ENCODE measurements at regions not wholly inside any gene's neighbourhood (a gene's known extent, or its start where the extent isn't known, plus 50 kb on each side); places are given as distances from the start of the nearest gene placed in this dataset.

- ATAC-seq (no peak), DNase-seq (no peak)
- Histone ChIP-seq H3K27me3 (no peaks in the 10 kb centered on the region), H3K4me1 (no peaks in the 10 kb centered on the region), H3K36me3 (no peaks in the 10 kb centered on the region), H3K4me3 (no peak overlapping the region), H3K9me3 (no peaks in the 10 kb centered on the region), H3K27ac (no peak overlapping the region)
- TF ChIP-seq CTCF (IDR thresholded peaks at IDR 0.05 in 4 of 5, conservative IDR thresholded peaks at IDR 0.05 in 1 of 5), result no peak
- TF ChIP-seq POLR2A (IDR thresholded peaks at IDR 0.05), result no peak
- in situ Hi-C loops (cut with MboI; ENCODE audit: low sequenced_read_pairs in 4 of 4) (no loop called here), intact Hi-C loops (cut with DNase I; ENCODE audit: low total_unique reads) (no loop called here)
Measured at GRCh38 chr6:139567095-139567494, 192.6 kb upstream of the CITED2 start.

GRCh38 chr6:139565591-139565990, 191.1 kb upstream of the CITED2 start:
- Histone ChIP-seq H3K4me3 (no peak overlapping the region), H3K27me3 (no peaks in the 10 kb centered on the region), H3K36me3 (no peaks in the 10 kb centered on the region), H3K4me1 (no peaks in the 10 kb centered on the region), H3K9me3 (no peaks in the 10 kb centered on the region), H3K27ac (no peak overlapping the region)
- DNase-seq, result no peak
- in situ Hi-C loops (cut with MboI; ENCODE audit: low sequenced_read_pairs in 4 of 4), result no loop called here
- no peak for ATAC-seq
- intact Hi-C loops (cut with DNase I; ENCODE audit: low total_unique reads), result no loop called here
- TF ChIP-seq POLR2A (IDR thresholded peaks at IDR 0.05), result no peak
- TF ChIP-seq CTCF (IDR thresholded peaks at IDR 0.05 in 4 of 5, conservative IDR thresholded peaks at IDR 0.05 in 1 of 5), result no peak

DNA sequence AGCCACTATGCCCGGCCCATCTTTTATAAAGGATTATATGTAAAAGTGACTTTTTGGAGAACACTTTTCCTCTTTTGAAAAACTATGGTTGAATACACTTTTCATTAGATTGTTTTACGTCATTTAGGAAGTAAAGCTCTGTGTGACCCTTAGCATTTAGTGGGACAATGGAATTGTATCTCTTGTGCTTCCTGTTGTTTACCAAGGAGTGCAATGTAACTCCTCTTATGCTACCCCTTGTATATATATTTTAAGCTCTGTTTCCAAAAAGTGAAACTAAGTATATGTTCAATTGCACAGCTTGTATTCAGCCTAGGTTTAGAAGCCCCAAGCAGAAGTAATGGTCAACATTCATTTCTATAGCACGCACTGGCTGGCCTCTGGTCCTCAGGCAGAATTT, 183.1 kb upstream of the CITED2 start:
- DNase-seq (no peak), ATAC-seq (no peak)
- in situ Hi-C loops (cut with MboI; ENCODE audit: low sequenced_read_pairs in 4 of 4), result no loop called here
- H3K36me3 ChIP-seq, result no peaks in the 10 kb centered on the region
- H3K27me3 ChIP-seq, result no peaks in the 10 kb centered on the region
- no peak overlapping the region for H3K4me3 ChIP-seq
- no peak overlapping the region for H3K27ac ChIP-seq
- intact Hi-C loops (cut with DNase I; ENCODE audit: low total_unique reads), result no loop called here
- TF ChIP-seq POLR2A (IDR thresholded peaks at IDR 0.05), result no peak
- TF ChIP-seq CTCF (IDR thresholded peaks at IDR 0.05 in 4 of 5, conservative IDR thresholded peaks at IDR 0.05 in 1 of 5), result no peak
- no peaks in the 10 kb centered on the region for H3K9me3 ChIP-seq
- H3K4me1 ChIP-seq, result no peaks in the 10 kb centered on the region

GRCh38 chr6:139556532-139556931, 182.1 kb upstream of the CITED2 start:
- in situ Hi-C loops (cut with MboI; ENCODE audit: low sequenced_read_pairs in 4 of 4), result no loop called here

More at GRCh38 chr6:139556532-139556931, 182.1 kb upstream of the CITED2 start:
- Histone ChIP-seq H3K4me3 (no peak overlapping the region), H3K4me1 (no peaks in the 10 kb centered on the region), H3K9me3 (no peaks in the 10 kb centered on the region), H3K27ac (no peak overlapping the region), H3K36me3 (no peaks in the 10 kb centered on the region), H3K27me3 (no peaks in the 10 kb centered on the region)
- intact Hi-C loops (cut with DNase I; ENCODE audit: low total_unique reads), result no loop called here
- no peak for ATAC-seq
- DNase-seq, result no peak
- TF ChIP-seq CTCF (IDR thresholded peaks at IDR 0.05 in 4 of 5, conservative IDR thresholded peaks at IDR 0.05 in 1 of 5) (no peak), POLR2A (IDR thresholded peaks at IDR 0.05) (no peak)
